A549 (cell line): ENCODE measurements at regions not wholly inside any gene's neighbourhood (a gene's known extent, or its start where the extent isn't known, plus 50 kb on each side); places are given as distances from the start of the nearest gene placed in this dataset.
A peak's percentile ranks its signal among the peaks of the same experiment; 100 is the strongest.

Source experiments
- ATAC-seq, 2 experiments: fragments of 200-7000 bp in 1 of 2; fragments of >200 bp in 1 of 2; cut with Nextera tagmentation in 1 of 2; cut with Tn5 transposase in 1 of 2; 3 replicates each; pipeline versions ENCODE4 v1.8.0 to v1.9.1; 2018 to 2020; ENCODE audit warnings: mild to moderate bottlenecking in 1 of 2, moderate library complexity in 1 of 2
- CTCF ChIA-PET: fragments of 300-600 bp; sonication (Branson Sonifier 250); formaldehyde crosslinking; extraction: SDS; loops from one replicate; lab custom pipeline; 2021; ENCODE audit warnings: antibody characterized with exemption, inconsistent platforms; lab: Yijun Ruan, JAX
- POLR2A ChIA-PET: fragments of 350-600 bp; formaldehyde crosslinking; extraction: SDS; loops from one replicate; lab custom pipeline; 2021; ENCODE audit warnings: antibody characterized with exemption, inconsistent platforms; lab: Yijun Ruan, JAX
- DNase-seq, 2 experiments: peaks; one replicate each; pipeline versions ENCODE4 v3.0.0 to v3.0.0-alpha.2; 2011 to 2016; ENCODE audit warnings: low read depth in 1 of 2, low spot score in 1 of 2
- FAIRE-seq: peaks from 2 replicates; lab custom pipeline; 2011; peaks lifted over from hg19 to GRCh38; lab: Jason Lieb, UNC
- H3K27ac ChIP-seq, 2 experiments: fragments of >200 bp; sonication (Bioruptor Twin); formaldehyde crosslinking; 3 replicates each; pipeline ENCODE4 v1.5.1; 2016 to 2017
- H3K4me1 ChIP-seq: fragments of >200 bp; sonication (Bioruptor Twin); formaldehyde crosslinking; 3 replicates; pipeline ENCODE4 v1.6.1; 2016
- H3K4me2 ChIP-seq: fragments of >200 bp; sonication (Bioruptor Twin); formaldehyde crosslinking; 3 replicates; pipeline ENCODE4 v1.6.1; 2016
- H3K4me3 ChIP-seq: fragments of >200 bp; sonication (Bioruptor Twin); formaldehyde crosslinking; 3 replicates; pipeline ENCODE4 v1.5.1; 2016
- H3K9me3 ChIP-seq: fragments of >200 bp; sonication (Bioruptor Twin); formaldehyde crosslinking; 3 replicates; pipeline ENCODE4 v1.6.1; 2016
- CHD2 ChIP-seq: fragments of 150-350 bp; IDR thresholded peaks from 2 replicates; pipeline ENCODE4 v1.6.1; 2014; ENCODE audit warnings: low read length; ENCODE audit not compliant: partially characterized antibody
- CHD4 ChIP-seq: fragments of 200-600 bp; sonication (generic); IDR thresholded peaks from 2 replicates; pipeline ENCODE4 v1.6.1; 2016; ENCODE audit warnings: antibody characterized with exemption, mild to moderate bottlenecking, borderline replicate concordance
- ESRRA ChIP-seq: fragments of 150-350 bp; IDR thresholded peaks from 2 replicates; pipeline ENCODE4 v1.6.1; 2014; ENCODE audit warnings: mild to moderate bottlenecking, low read length, borderline replicate concordance
- FOXS1 ChIP-seq: fragments of 250-450 bp; sonication (Bioruptor Pico); IDR thresholded peaks from 2 replicates; pipeline ENCODE4 v1.5.0; 2020; ENCODE audit warnings: mild to moderate bottlenecking, moderate library complexity
- HDAC2 ChIP-seq: fragments of 200-600 bp; sonication (generic); IDR thresholded peaks from 2 replicates; pipeline ENCODE4 v1.6.1; 2016
- HES2 ChIP-seq: fragments of >200 bp; sonication (Bioruptor Twin); formaldehyde crosslinking; IDR thresholded peaks from 2 replicates; pipeline ENCODE4 v1.6.1; 2016
- HEYL ChIP-seq: fragments of 250-450 bp; sonication (Bioruptor Pico); IDR thresholded peaks from 2 replicates; pipeline ENCODE4 v1.8.0; 2021; ENCODE audit warnings: mild to moderate bottlenecking, moderate library complexity
- HOXA7 ChIP-seq: fragments of 250-450 bp; sonication (Bioruptor Pico); IDR thresholded peaks from 2 replicates; pipeline ENCODE4 v1.5.0; 2020; ENCODE audit warnings: mild to moderate bottlenecking, moderate library complexity
- KDM1A ChIP-seq: fragments of 200-600 bp; sonication (generic); IDR thresholded peaks from 2 replicates; pipeline ENCODE4 v1.6.1; 2016; ENCODE audit warnings: low read depth, mild to moderate bottlenecking
- MAFK ChIP-seq: fragments of 450-650 bp; IDR thresholded peaks from 2 replicates; pipeline ENCODE4 v1.6.1; 2014; ENCODE audit not compliant: partially characterized antibody
- MAZ ChIP-seq: fragments of 150-350 bp; IDR thresholded peaks from 2 replicates; pipeline ENCODE4 v1.6.1; 2014; ENCODE audit warnings: antibody characterized with exemption, low read depth, low read length, borderline replicate concordance
- NPAS2 ChIP-seq: fragments of 250-450 bp; sonication (Bioruptor Pico); IDR thresholded peaks from 2 replicates; pipeline ENCODE4 v1.8.0; 2022; ENCODE audit warnings: mild to moderate bottlenecking, moderate library complexity, borderline replicate concordance
- PHF8 ChIP-seq: fragments of 200-600 bp; sonication (generic); IDR thresholded peaks from 2 replicates; pipeline ENCODE4 v1.6.1; 2016; ENCODE audit warnings: low read depth, mild to moderate bottlenecking, antibody characterized with exemption, moderate library complexity, borderline replicate concordance
- RARB ChIP-seq: fragments of 250-450 bp; sonication (Bioruptor Pico); IDR thresholded peaks from 2 replicates; pipeline ENCODE4 v1.8.0; 2021; ENCODE audit warnings: mild to moderate bottlenecking, moderate library complexity
- RCOR1 ChIP-seq: fragments of 150-350 bp; IDR thresholded peaks from 2 replicates; pipeline ENCODE4 v1.6.1; 2014; ENCODE audit warnings: antibody characterized with exemption, low read length, low read depth
- REST ChIP-seq: fragments of 200-600 bp; sonication (generic); IDR thresholded peaks from 2 replicates; pipeline ENCODE4 v1.6.1; 2016; ENCODE audit warnings: antibody characterized with exemption, mild to moderate bottlenecking, moderate library complexity
- RNF2 ChIP-seq: fragments of 200-600 bp; sonication (generic); IDR thresholded peaks from 2 replicates; pipeline ENCODE4 v1.6.1; 2016; ENCODE audit warnings: low read depth, mild to moderate bottlenecking, antibody characterized with exemption, moderate library complexity, borderline replicate concordance
- TP53 ChIP-seq: fragments of 250-450 bp; sonication (Bioruptor Pico); IDR thresholded peaks from 2 replicates; pipeline ENCODE4 v1.5.0; 2021; ENCODE audit warnings: mild to moderate bottlenecking, moderate library complexity
- ZFP36 ChIP-seq: fragments of 450-650 bp; IDR thresholded peaks from 2 replicates; pipeline ENCODE4 v1.6.1; 2014; ENCODE audit warnings: borderline replicate concordance; ENCODE audit not compliant: partially characterized antibody
- ZNF302 ChIP-seq: fragments of 250-450 bp; sonication (Bioruptor Pico); IDR thresholded peaks from 2 replicates; pipeline ENCODE4 v1.9.0; 2021; ENCODE audit warnings: inconsistent platforms, mild to moderate bottlenecking, moderate library complexity
- WGBS: methylation state at CpG from one replicate; pipeline ENCODE4 v1.1.6; 2017; ENCODE audit errors: missing lambda C conversion rate; 5-methylcytosine and 5-hydroxymethylcytosine counted together

GRCh38 chr10:47078393-47079203, 167.4 kb downstream of the PTPN20 start:
- Histone ChIP-seq H3K27ac (no peak overlapping the region), H3K4me2 (no peak overlapping the region), H3K4me3 (no peak overlapping the region), H3K9me3 (no peaks in the 10 kb centered on the region), H3K4me1 (no peaks in the 10 kb centered on the region)
- DNase-seq: no peak
- no peak for FAIRE-seq
- POLR2A ChIA-PET: no interaction called here
- WGBS: 33% methylated on average over 8 of the region's 8 CpGs
- CTCF ChIA-PET: interaction anchor here (0.8 to 3.4 kb wide), 3 partner anchors 10 to 56 kb away, joined by 3 to 11 read pairs (median 3); no protein-coding TSS in a partner anchor
- no peak for ATAC-seq
- TF ChIP-seq CHD4: no peak
- no peak for TF ChIP-seq PHF8
- TF ChIP-seq MAFK: peak; percentile 72
- no peak for TF ChIP-seq KDM1A
- no peak for TF ChIP-seq HES2

- FAIRE-seq (no peak), DNase-seq (no peak), ATAC-seq (no peak)
- POLR2A ChIA-PET: no interaction called here
- Histone ChIP-seq H3K9me3 (no peaks in the 10 kb centered on the region), H3K27ac (no peak overlapping the region), H3K4me2 (no peak overlapping the region), H3K4me3 (no peak overlapping the region), H3K4me1 (no peaks in the 10 kb centered on the region)
- CTCF ChIA-PET: interaction anchor here (0.8 to 3.4 kb wide), 3 partner anchors 10 to 57 kb away, joined by 3 to 11 read pairs (median 3); no protein-coding TSS in a partner anchor
- TF ChIP-seq ZNF302 (CRISPR knock-in tag) (no peak), ESRRA (no peak), ZFP36 (no peak), MAFK (peak; percentile 72), RNF2 (no peak), CHD2 (no peak), RCOR1 (no peak)
- WGBS: 41% methylated on average over 3 of the region's 3 CpGs
Measured at GRCh38 chr10:47079204-47079580, 168.0 kb downstream of the PTPN20 start.

GRCh38 chr10:47081264-47081663, 170.0 kb downstream of the PTPN20 start:
- no peak for FAIRE-seq
- Histone ChIP-seq H3K4me2 (no peak overlapping the region), H3K27ac (no peak overlapping the region), H3K9me3 (no peaks in the 10 kb centered on the region)
- WGBS: 27% methylated on average over 4 of the region's 4 CpGs
- no peak for ATAC-seq
- TF ChIP-seq HEYL: no peak
- no peak for TF ChIP-seq REST
- no peak for TF ChIP-seq FOXS1 (CRISPR knock-in tag)
- TF ChIP-seq CHD2: no peak
- TF ChIP-seq HDAC2: no peak
- no peak for TF ChIP-seq MAZ
- TF ChIP-seq RNF2: no peak
- no peak for TF ChIP-seq RARB
- no peak for TF ChIP-seq HOXA7 (CRISPR knock-in tag)
- no peak for TF ChIP-seq KDM1A
- TF ChIP-seq PHF8: no peak
- TF ChIP-seq NPAS2 (CRISPR knock-in tag): no peak
- no peak for TF ChIP-seq ZNF302 (CRISPR knock-in tag)
- no peak for TF ChIP-seq TP53
- TF ChIP-seq RCOR1: no peak
- TF ChIP-seq, all 56 proteins: peak for 0
- ChIA-PET POLR2A (no interaction called here), CTCF (interaction anchor here (0.7 to 3.4 kb wide), 3 partner anchors 10 to 231 kb away, joined by 3 to 11 read pairs (median 3); no protein-coding TSS in a partner anchor)
- DNase-seq: no peak
- no peak overlapping the region for H3K4me3 ChIP-seq
- no peaks in the 10 kb centered on the region for H3K4me1 ChIP-seq
